Stimulated activated CD4-positive, alpha-beta T cell treated with anti-CD3 and anti-CD28 coated beads, Interleukin-4, amount 100 ng/mL, for 24 hours (primary cell): ENCODE measurements at regions not wholly inside any gene's neighbourhood (a gene's known extent, or its start where the extent isn't known, plus 50 kb on each side); places are given as distances from the start of the nearest gene placed in this dataset.
"Not testable (repeated sequence)": the region's sequence is repeated elsewhere in the genome, so short reads cannot be mapped to it uniquely, and the experiment has no call there.

Experiments used
- DNase-seq: peaks from one replicate; pipeline ENCODE4 v3.0.0-alpha.2; 2020

GRCh38 chr16:55044201-55044975 is 113.7 kb downstream of the IRX5 start:
- DNase-seq, result no peak

GRCh38 chr16:55045329-55045728 is 114.7 kb downstream of the IRX5 start:
- no peak for DNase-seq

- DNase-seq, result no peak
Observed at GRCh38 chr16:55045756-55046460, 115.2 kb downstream of the IRX5 start.

- no peak for DNase-seq
Observed at GRCh38 chr16:55046513-55046912, 115.8 kb downstream of the IRX5 start.

GRCh38 chr16:55046916-55047315 is 116.3 kb downstream of the IRX5 start:
- DNase-seq, result no peak

GRCh38 chr16:55047331-55047730 is 116.7 kb downstream of the IRX5 start:
- DNase-seq, result no peak

GRCh38 chr16:55047903-55048497 is 117.3 kb downstream of the IRX5 start:
- no peak for DNase-seq

- no peak for DNase-seq
Observed at GRCh38 chr16:55048745-55049144, 118.1 kb downstream of the IRX5 start.

- DNase-seq, result no peak
Observed at GRCh38 chr16:55051571-55052347, 121.1 kb downstream of the IRX5 start.

- no peak for DNase-seq
Observed at GRCh38 chr16:55052348-55052734, 121.7 kb downstream of the IRX5 start.

- no peak for DNase-seq
Observed at GRCh38 chr16:55052741-55053415, 122.2 kb downstream of the IRX5 start.

- no peak for DNase-seq
Observed at GRCh38 chr16:55055262-55055661, 124.6 kb downstream of the IRX5 start.

GRCh38 chr16:55056585-55057401 is 126.1 kb downstream of the IRX5 start:
- no peak for DNase-seq

GRCh38 chr16:55057866-55058265 is 127.2 kb downstream of the IRX5 start:
- DNase-seq, result no peak

GRCh38 chr16:55058576-55058975 is 127.9 kb downstream of the IRX5 start:
- no peak for DNase-seq

GRCh38 chr16:55059146-55059545 is 128.5 kb downstream of the IRX5 start:
- DNase-seq, result no peak

- no peak for DNase-seq
Observed at GRCh38 chr16:55061126-55061525, 130.5 kb downstream of the IRX5 start.

GRCh38 chr16:55062442-55062841 is 131.8 kb downstream of the IRX5 start:
- DNase-seq, result no peak

GRCh38 chr16:55072976-55073375 is 142.3 kb downstream of the IRX5 start:
- no peak for DNase-seq

GRCh38 chr16:55073830-55074229 is 143.2 kb downstream of the IRX5 start:
- DNase-seq, result no peak

- DNase-seq, result not testable (repeated sequence)
Observed at GRCh38 chr16:55075208-55075607, 144.5 kb downstream of the IRX5 start.

GRCh38 chr16:55076053-55076452 is 145.4 kb downstream of the IRX5 start:
- no peak for DNase-seq
